Adipocyte (in vitro differentiated cells): ENCODE measurements at regions not wholly inside any gene's neighbourhood (a gene's known extent, or its start where the extent isn't known, plus 50 kb on each side); places are given as distances from the start of the nearest gene placed in this dataset.

Experiments used
- DNase-seq: peaks from one replicate; pipeline ENCODE4 v3.0.0-alpha.2; 2015; ENCODE audit warnings: low read depth
- H3K27me3 ChIP-seq: replicated peaks from 2 replicates; pipeline ENCODE4 v1.7.0; 2013; ENCODE audit warnings: mild to moderate bottlenecking, low read length, moderate library complexity; ENCODE audit not compliant: control insufficient read depth, insufficient read depth
- H3K36me3 ChIP-seq: 2 replicates; pipeline ENCODE4 v1.7.0; 2013; ENCODE audit warnings: low read length, mild to moderate bottlenecking, moderate library complexity; ENCODE audit not compliant: control insufficient read depth, insufficient read depth, severe bottlenecking
- H3K4me1 ChIP-seq: 2 replicates; pipeline ENCODE4 v1.7.0; 2013; ENCODE audit warnings: mild to moderate bottlenecking, low read length, moderate library complexity; ENCODE audit not compliant: control insufficient read depth, insufficient read depth
- H3K4me3 ChIP-seq: 2 replicates; pipeline ENCODE4 v1.7.0; 2013; ENCODE audit warnings: mild to moderate bottlenecking, low read length, moderate library complexity
- H3K9ac ChIP-seq: 2 replicates; pipeline ENCODE4 v1.7.0; 2013; ENCODE audit warnings: mild to moderate bottlenecking, low read length, moderate library complexity
- H3K9me3 ChIP-seq: 2 replicates; pipeline ENCODE4 v1.7.0; 2013; ENCODE audit warnings: mild to moderate bottlenecking, low read length, moderate library complexity; ENCODE audit not compliant: control insufficient read depth

DNA sequence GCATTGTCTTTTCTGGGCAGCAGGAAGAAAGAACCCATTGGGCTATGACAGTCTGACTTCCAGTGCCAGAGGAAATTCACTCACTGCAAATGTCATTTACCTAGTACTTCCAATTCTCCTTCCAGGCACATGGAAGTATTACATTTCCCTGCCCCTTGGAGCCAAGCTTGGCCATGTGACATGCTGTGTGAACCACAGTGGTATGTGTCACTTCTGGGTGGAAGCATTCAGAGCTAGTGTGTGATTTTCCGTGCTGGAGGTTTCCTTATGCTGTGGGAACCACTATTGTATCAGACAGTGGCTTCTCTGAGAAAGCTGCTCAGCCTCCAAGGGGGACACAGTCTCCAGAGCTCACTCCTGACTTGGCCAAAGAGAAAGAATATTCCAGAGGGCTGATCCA, 387.6 kb downstream of the CDC5L start:
- Histone ChIP-seq H3K4me3 (no peak overlapping the region), H3K27me3 (no peaks in the 10 kb centered on the region), H3K9ac (no peak overlapping the region), H3K36me3 (no peaks in the 10 kb centered on the region), H3K9me3 (no peaks in the 10 kb centered on the region), H3K4me1 (peaks cover 15% of the 10 kb centered on the region)
- DNase-seq, result no peak

DNA sequence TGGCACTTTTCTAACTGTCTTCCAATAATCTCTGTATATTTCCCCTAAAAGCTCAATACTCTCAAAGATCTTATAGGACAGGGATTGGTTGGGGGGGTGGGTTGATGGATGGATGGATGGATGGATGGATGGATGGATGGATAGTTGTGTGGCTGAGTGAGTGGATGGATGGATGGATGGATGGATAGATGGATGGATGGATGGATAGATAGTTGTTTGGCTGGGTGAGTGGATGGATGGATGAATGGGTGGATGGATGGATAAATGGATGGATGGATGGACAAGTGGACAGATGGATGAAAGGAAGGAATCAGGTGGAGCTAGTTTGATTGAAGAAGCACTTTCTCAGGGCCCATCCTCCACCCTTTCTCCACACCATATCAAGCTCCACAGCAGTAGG, 388.8 kb downstream of the CDC5L start:
- Histone ChIP-seq H3K27me3 (no peaks in the 10 kb centered on the region), H3K36me3 (no peaks in the 10 kb centered on the region), H3K9ac (no peak overlapping the region), H3K9me3 (no peaks in the 10 kb centered on the region), H3K4me1 (peaks cover 15% of the 10 kb centered on the region), H3K4me3 (no peak overlapping the region)
- DNase-seq, result no peak

DNA sequence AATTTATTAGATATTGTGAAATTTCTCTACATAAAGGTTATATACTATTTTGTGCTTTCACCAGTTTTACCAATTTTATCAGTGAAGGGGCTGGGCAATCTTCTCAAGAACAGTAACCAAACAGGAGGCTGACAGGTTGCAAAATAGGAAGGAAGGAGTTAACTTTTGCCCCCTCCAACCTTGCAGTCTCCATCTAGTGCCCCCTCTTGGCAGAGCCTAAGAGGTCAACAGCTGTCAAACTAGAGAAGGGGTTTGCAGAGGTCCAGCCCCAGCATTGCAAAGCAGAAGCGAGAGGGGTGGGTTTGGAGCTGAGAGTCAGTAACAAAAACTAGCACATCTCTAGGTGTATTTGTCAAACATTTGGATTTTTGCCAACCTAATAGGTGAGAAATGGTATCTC, 391.0 kb downstream of the CDC5L start:
- Histone ChIP-seq H3K4me3 (no peak overlapping the region), H3K9me3 (peaks cover under 1% of the 10 kb centered on the region), H3K9ac (no peak overlapping the region), H3K4me1 (peaks cover 4% of the 10 kb centered on the region), H3K36me3 (no peaks in the 10 kb centered on the region), H3K27me3 (no peaks in the 10 kb centered on the region)
- DNase-seq, result no peak
